ENCODE measurements at regions not wholly inside any gene's neighbourhood (a gene's known extent, or its start where the extent isn't known, plus 50 kb on each side); places are given as distances from the start of the nearest gene placed in this dataset.

DNA sequence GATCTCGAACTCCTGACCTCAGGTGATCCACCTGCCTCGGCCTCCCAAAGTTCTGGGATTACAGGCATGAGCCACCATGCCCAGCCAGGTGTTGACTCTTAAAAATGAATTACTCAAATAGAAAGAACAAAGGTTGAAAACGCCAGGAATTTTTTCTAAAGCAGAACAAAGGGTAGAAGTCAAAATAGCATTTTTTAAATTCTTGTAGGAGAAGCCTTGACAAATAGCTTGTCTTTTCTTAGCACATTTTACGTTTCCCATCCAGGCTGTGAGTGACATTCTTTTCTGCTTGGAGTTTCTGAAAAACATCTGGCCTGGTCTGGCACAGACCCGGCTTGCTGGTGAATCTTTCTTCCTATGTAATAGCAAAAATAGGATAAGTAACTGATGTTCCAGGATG is 169.4 kb upstream of the ZNF462 start:
- DNase-seq (ENCODE audit: low read depth, low spot score) (no peak), FAIRE-seq (no peak)
- H2AFZ ChIP-seq (ENCODE audit: low read depth, low read length): no peak overlapping the region
- H3K9me3 ChIP-seq (replicated peaks; ENCODE audit: control insufficient read depth, insufficient read depth, low read length): no peaks in the 10 kb centered on the region
- no peak overlapping the region for H3K4me3 ChIP-seq (replicated peaks in 1 of 3; ENCODE audit: insufficient read depth in 1 of 3, low read depth in 1 of 3, low read length in 3 of 3)
- ChIA-PET CTCF (no interaction called here), POLR2A (no interaction called here)
- TF ChIP-seq GATA2 (IDR thresholded peaks at IDR 0.05; ENCODE audit: insufficient read depth, insufficient read length, low read depth, low read length) (no peak), POLR2A (IDR thresholded peaks at IDR 0.05; ENCODE audit: low read depth, low read length) (no peak), FOS (IDR thresholded peaks at IDR 0.05; ENCODE audit: borderline replicate concordance, insufficient read depth, low read length) (no peak), MYC (IDR thresholded peaks at IDR 0.05; ENCODE audit: low read depth, low read length) (no peak), POLR2AphosphoS5 (IDR thresholded peaks at IDR 0.05; ENCODE audit: insufficient read depth, low read depth, low read length) (no peak), EZH2 (IDR thresholded peaks at IDR 0.05; ENCODE audit: borderline replicate concordance, low read depth, low read length, severe bottlenecking) (no peak), JUN (IDR thresholded peaks at IDR 0.05; ENCODE audit: borderline replicate concordance, insufficient read depth, insufficient read length, low read depth) (no peak)
- TF ChIP-seq, protein P1, sequence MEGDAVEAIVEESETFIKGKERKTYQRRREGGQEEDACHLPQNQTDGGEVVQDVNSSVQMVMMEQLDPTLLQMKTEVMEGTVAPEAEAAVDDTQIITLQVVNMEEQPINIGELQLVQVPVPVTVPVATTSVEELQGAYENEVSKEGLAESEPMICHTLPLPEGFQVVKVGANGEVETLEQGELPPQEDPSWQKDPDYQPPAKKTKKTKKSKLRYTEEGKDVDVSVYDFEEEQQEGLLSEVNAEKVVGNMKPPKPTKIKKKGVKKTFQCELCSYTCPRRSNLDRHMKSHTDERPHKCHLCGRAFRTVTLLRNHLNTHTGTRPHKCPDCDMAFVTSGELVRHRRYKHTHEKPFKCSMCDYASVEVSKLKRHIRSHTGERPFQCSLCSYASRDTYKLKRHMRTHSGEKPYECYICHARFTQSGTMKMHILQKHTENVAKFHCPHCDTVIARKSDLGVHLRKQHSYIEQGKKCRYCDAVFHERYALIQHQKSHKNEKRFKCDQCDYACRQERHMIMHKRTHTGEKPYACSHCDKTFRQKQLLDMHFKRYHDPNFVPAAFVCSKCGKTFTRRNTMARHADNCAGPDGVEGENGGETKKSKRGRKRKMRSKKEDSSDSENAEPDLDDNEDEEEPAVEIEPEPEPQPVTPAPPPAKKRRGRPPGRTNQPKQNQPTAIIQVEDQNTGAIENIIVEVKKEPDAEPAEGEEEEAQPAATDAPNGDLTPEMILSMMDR (IDR thresholded peaks at IDR 0.05; ENCODE audit: extremely low read depth in 1 of 2, insufficient read depth in 1 of 2, low read depth in 1 of 2, low read length in 2 of 2): no peak
- TF ChIP-seq, protein P2, sequence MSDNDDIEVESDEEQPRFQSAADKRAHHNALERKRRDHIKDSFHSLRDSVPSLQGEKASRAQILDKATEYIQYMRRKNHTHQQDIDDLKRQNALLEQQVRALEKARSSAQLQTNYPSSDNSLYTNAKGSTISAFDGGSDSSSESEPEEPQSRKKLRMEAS (IDR thresholded peaks at IDR 0.05; ENCODE audit: insufficient read depth, insufficient read length): no peak
- no peak overlapping the region for H3K9ac ChIP-seq (replicated peaks; ENCODE audit: extremely low read depth, insufficient read depth, low read length)
- intact Hi-C loops (cut with micrococcal nuclease) (no loop called here), dilution Hi-C loops (cut with MboI; ENCODE audit: extremely low pct_ligation_motif_present, low sequenced_read_pairs) (no loop called here)
- H3K36me3 ChIP-seq (ENCODE audit: control insufficient read depth in 2 of 2, extremely low read depth in 1 of 2, insufficient read depth in 2 of 2, low read length in 2 of 2): no peaks in the 10 kb centered on the region
- H3K4me2 ChIP-seq (ENCODE audit: insufficient read depth, low read length): no peak overlapping the region
- no peaks in the 10 kb centered on the region for H3K4me1 ChIP-seq (ENCODE audit: control insufficient read depth, extremely low read depth, insufficient read depth, low read length)
- no peaks in the 10 kb centered on the region for H3K9me1 ChIP-seq (replicated peaks; ENCODE audit: control insufficient read depth, extremely low read depth, insufficient read depth, low read length)
- no peaks in the 10 kb centered on the region for H3K79me2 ChIP-seq (ENCODE audit: control insufficient read depth, insufficient read depth, low read length)
- H3K27me3 ChIP-seq (ENCODE audit: control insufficient read depth in 2 of 2, insufficient read depth in 2 of 2, low read length in 2 of 2): no peaks in the 10 kb centered on the region
- no peak overlapping the region for H3K27ac ChIP-seq (ENCODE audit: insufficient read depth, low read depth, low read length)
- H4K20me1 ChIP-seq (replicated peaks; ENCODE audit: control insufficient read depth, extremely low read depth, insufficient read depth, low read length): no peaks in the 10 kb centered on the region
- BruUV-seq (replicated peaks): no TSS peak
